ENCODE measurements at regions not wholly inside any gene's neighbourhood (a gene's known extent, or its start where the extent isn't known, plus 50 kb on each side); places are given as distances from the start of the nearest gene placed in this dataset.

DNA sequence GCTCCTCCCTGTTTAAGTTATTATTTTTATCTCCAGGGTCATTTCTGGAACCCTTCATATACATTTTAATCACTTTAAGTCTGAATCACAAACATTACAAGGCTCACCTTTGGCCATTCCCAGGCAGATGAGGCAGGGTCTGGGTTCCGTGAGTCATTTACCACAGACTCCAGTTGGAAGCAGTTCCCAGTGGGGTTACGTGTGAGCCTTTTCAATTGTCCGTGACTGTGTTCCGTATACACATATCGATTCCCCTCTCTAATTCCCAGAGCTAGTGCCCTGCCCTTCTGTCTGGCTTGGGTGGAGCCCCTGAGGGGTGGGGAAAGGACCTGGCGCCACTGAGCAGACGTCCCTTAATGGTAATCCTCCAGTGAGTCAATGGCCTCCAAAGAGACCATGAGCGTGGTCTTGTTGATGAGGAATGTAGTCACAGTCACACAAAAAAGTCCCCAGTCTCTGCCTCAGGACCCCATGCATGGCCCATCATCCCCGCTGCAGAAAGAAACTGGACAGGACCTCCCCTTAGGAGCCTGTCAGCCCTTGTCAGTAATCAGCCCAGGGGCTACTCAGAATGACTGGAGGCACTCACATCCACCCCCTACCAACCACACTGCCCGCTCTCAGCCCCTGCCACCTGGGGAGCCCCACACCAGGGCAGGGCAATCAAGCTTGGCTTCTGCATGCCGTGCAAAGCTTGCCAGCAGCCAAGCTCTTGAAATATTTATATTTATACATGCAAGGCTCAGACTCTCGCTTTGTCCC, 144.4 kb downstream of the ZIC5 start:
- Histone ChIP-seq H3K4me1 (no peaks in the 10 kb centered on the region), H3K9me3 (peaks cover 0 to 10% of the 10 kb centered on the region in 2 donors), H3K27me3 (no peaks in the 10 kb centered on the region), H3K27ac (no peak overlapping the region), H3K36me3 (no peaks in the 10 kb centered on the region), H3K4me3 (no peak overlapping the region)
- no peak for DNase-seq (ENCODE audit: low spot score in 2 of 2)
- no peak for TF ChIP-seq CTCF (IDR thresholded peaks at IDR 0.05)
- intact Hi-C loops (cut with DNase I) = no loop called here

DNA sequence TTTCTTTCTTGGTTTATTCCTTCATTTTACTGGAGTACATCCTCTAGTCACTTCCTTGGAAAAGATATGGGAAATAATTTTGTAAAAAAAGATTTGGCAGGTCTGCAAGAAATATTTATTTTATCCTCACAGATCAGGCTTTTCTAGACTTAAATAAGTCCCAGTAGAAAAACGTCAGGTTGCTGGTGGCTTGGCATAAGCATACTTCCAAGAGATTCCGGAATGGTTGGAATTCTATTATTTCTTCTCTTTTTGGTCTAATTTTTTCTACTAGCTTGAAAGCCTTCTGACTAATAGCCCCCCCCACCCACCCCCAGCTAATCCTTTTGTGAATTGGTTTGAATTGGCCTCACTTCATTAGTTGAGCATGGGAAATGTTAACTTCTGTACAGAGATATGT, 147.6 kb downstream of the ZIC5 start:
- Histone ChIP-seq H3K27me3 (no peaks in the 10 kb centered on the region), H3K27ac (no peak overlapping the region), H3K9me3 (peaks cover 0 to 10% of the 10 kb centered on the region in 2 donors), H3K4me1 (no peaks in the 10 kb centered on the region), H3K4me3 (no peak overlapping the region), H3K36me3 (no peaks in the 10 kb centered on the region)
- intact Hi-C loops (cut with DNase I) = no loop called here
- no peak for DNase-seq (ENCODE audit: low spot score in 2 of 2)
- TF ChIP-seq CTCF (IDR thresholded peaks at IDR 0.05) = no peak

DNA sequence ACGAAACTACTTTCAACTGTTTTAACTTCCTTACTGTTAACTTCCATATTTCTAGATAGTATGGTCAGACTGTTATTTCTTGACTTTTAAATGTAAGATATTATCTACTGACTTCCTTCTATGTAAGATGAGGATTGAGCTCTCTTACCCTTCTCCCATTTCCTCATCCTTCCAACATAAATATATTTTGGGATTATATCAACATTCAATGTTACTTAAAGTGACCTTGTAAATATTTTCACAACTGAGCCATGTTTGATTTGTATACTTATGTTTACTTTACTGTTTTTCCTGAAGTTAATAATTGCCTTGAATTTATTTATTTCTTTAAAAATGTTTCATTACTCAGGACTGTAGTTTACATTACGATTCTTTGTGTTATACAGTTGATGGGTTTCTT, 148.7 kb downstream of the ZIC5 start:
- no peak for TF ChIP-seq CTCF (IDR thresholded peaks at IDR 0.05)
- intact Hi-C loops (cut with DNase I) = no loop called here
- no peaks in the 10 kb centered on the region for H3K4me1 ChIP-seq
- H3K9me3 ChIP-seq = peaks cover 0 to 10% of the 10 kb centered on the region in 2 donors
- no peaks in the 10 kb centered on the region for H3K27me3 ChIP-seq
- H3K27ac ChIP-seq = no peak overlapping the region
- H3K36me3 ChIP-seq = no peaks in the 10 kb centered on the region
- H3K4me3 ChIP-seq = no peak overlapping the region
- no peak for DNase-seq (ENCODE audit: low spot score in 2 of 2)

- no peak for TF ChIP-seq CTCF (IDR thresholded peaks at IDR 0.05)
- peaks cover 0 to 10% of the 10 kb centered on the region in 2 donors for H3K9me3 ChIP-seq
- H3K4me3 ChIP-seq = no peak overlapping the region
- H3K4me1 ChIP-seq = no peaks in the 10 kb centered on the region
- H3K36me3 ChIP-seq = no peaks in the 10 kb centered on the region
- DNase-seq (ENCODE audit: low spot score in 2 of 2) = no peak
- intact Hi-C loops (cut with DNase I) = no loop called here
- no peak overlapping the region for H3K27ac ChIP-seq
- H3K27me3 ChIP-seq = no peaks in the 10 kb centered on the region
Observed at GRCh38 chr13:99821741-99822140, 149.8 kb downstream of the ZIC5 start.

GRCh38 chr13:99819967-99820366, 151.6 kb downstream of the ZIC5 start:
- no peak for TF ChIP-seq CTCF (IDR thresholded peaks at IDR 0.05)

More at GRCh38 chr13:99819967-99820366, 151.6 kb downstream of the ZIC5 start:
- intact Hi-C loops (cut with DNase I) = no loop called here
- Histone ChIP-seq H3K27ac (no peak overlapping the region), H3K27me3 (no peaks in the 10 kb centered on the region), H3K4me3 (no peak overlapping the region), H3K4me1 (no peaks in the 10 kb centered on the region), H3K9me3 (peaks cover 0 to 10% of the 10 kb centered on the region in 2 donors), H3K36me3 (no peaks in the 10 kb centered on the region)
- no peak for DNase-seq (ENCODE audit: low spot score in 2 of 2)
